GM12892 (cell line): ENCODE measurements at regions not wholly inside any gene's neighbourhood (a gene's known extent, or its start where the extent isn't known, plus 50 kb on each side); places are given as distances from the start of the nearest gene placed in this dataset.

ENCODE experiments used
- DNase-seq: peaks from one replicate; pipeline ENCODE4 v3.0.0; 2011; ENCODE audit not compliant: insufficient read length
- FAIRE-seq: peaks from 2 replicates; lab custom pipeline; 2011; peaks lifted over from hg19 to GRCh38; lab: Jason Lieb, UNC
- POLR2A ChIP-seq: IDR thresholded peaks from 2 replicates; pipeline ENCODE4 v1.6.1; 2011; ENCODE audit warnings: low read depth, low read length, control low read depth
- POLR2AphosphoS5 ChIP-seq: IDR thresholded peaks from 2 replicates; pipeline ENCODE4 v1.6.1; 2011; ENCODE audit warnings: low read depth, low read length, control low read depth
- TAF1 ChIP-seq: IDR thresholded peaks from 2 replicates; pipeline ENCODE4 v1.6.1; 2011; ENCODE audit warnings: low read depth, mild to moderate bottlenecking, control low read depth, low read length, borderline replicate concordance

GRCh38 chr4:133046156-133046555, 102.9 kb upstream of the PCDH10 start:
- TF ChIP-seq POLR2A (no peak), TAF1 (no peak), POLR2AphosphoS5 (no peak)

GRCh38 chr4:133058701-133059100, 90.4 kb upstream of the PCDH10 start:
- TF ChIP-seq TAF1 (no peak), POLR2AphosphoS5 (no peak)
- FAIRE-seq (no peak), DNase-seq (no peak)

More at GRCh38 chr4:133046156-133046555, 102.9 kb upstream of the PCDH10 start:
- FAIRE-seq: no peak
- no peak for DNase-seq

GRCh38 chr4:133059117-133059516, 90.0 kb upstream of the PCDH10 start:
- DNase-seq (no peak), FAIRE-seq (no peak)
- TF ChIP-seq POLR2A (no peak), POLR2AphosphoS5 (no peak), TAF1 (no peak)

GRCh38 chr4:133062851-133063250, 86.2 kb upstream of the PCDH10 start:
- DNase-seq (no peak), FAIRE-seq (no peak)
- TF ChIP-seq POLR2A: no peak
- no peak for TF ChIP-seq POLR2AphosphoS5
- TF ChIP-seq TAF1: no peak

- FAIRE-seq (no peak), DNase-seq (no peak)
- TF ChIP-seq POLR2A (no peak), POLR2AphosphoS5 (no peak), TAF1 (no peak)
These were observed 81.0 kb upstream of the PCDH10 start for GRCh38 chr4:133068083-133068482.

GRCh38 chr4:133081246-133081645, 67.8 kb upstream of the PCDH10 start:
- TF ChIP-seq POLR2AphosphoS5: no peak
- TF ChIP-seq POLR2A: no peak
- TF ChIP-seq TAF1: no peak
- DNase-seq (no peak), FAIRE-seq (no peak)

GRCh38 chr4:133084421-133084820, 64.7 kb upstream of the PCDH10 start:
- FAIRE-seq (no peak), DNase-seq (no peak)
- TF ChIP-seq POLR2AphosphoS5: no peak
- no peak for TF ChIP-seq POLR2A
- TF ChIP-seq TAF1: no peak

GRCh38 chr4:133095591-133095990, 53.5 kb upstream of the PCDH10 start:
- no peak for TF ChIP-seq POLR2AphosphoS5
- TF ChIP-seq TAF1: no peak
- no peak for TF ChIP-seq POLR2A
- no peak for DNase-seq
- FAIRE-seq: no peak

GRCh38 chr4:133096972-133097371, 52.1 kb upstream of the PCDH10 start:
- no peak for DNase-seq
- FAIRE-seq: no peak
- no peak for TF ChIP-seq POLR2AphosphoS5
- TF ChIP-seq POLR2A: no peak
- TF ChIP-seq TAF1: no peak
